B cell (primary cell): ENCODE measurements at regions not wholly inside any gene's neighbourhood (a gene's known extent, or its start where the extent isn't known, plus 50 kb on each side); places are given as distances from the start of the nearest gene placed in this dataset.

Experiments used
- CTCF ChIP-seq: fragments of 200-600 bp; IDR thresholded peaks from one replicate; pipeline ENCODE4 v1.8.0; 2022; ENCODE audit warnings: antibody characterized with exemption, mild to moderate bottlenecking
- EZH2 ChIP-seq: IDR thresholded peaks from 2 replicates; pipeline ENCODE4 v1.6.1; 2012; ENCODE audit warnings: borderline replicate concordance, low read depth, mild to moderate bottlenecking, moderate library complexity, low read length; ENCODE audit not compliant: insufficient read depth, poor library complexity, severe bottlenecking

GRCh38 chr1:193607787-193608186 lies 421.4 kb upstream of the B3GALT2 start:
- TF ChIP-seq CTCF (no peak), EZH2 (no peak)
